HCT116 (cell line): ENCODE measurements at regions not wholly inside any gene's neighbourhood (a gene's known extent, or its start where the extent isn't known, plus 50 kb on each side); places are given as distances from the start of the nearest gene placed in this dataset.

ENCODE experiments used
- ATAC-seq: fragments of 200-7000 bp; cut with Tn5 transposase; 2 replicates; pipeline ENCODE4 v1.9.1; 2020; ENCODE audit warnings: mild to moderate bottlenecking, moderate library complexity
- BruUV-seq: library from RNA; stranded (reverse); fragments of 400-500 nt; replicated peaks from 2 replicates; lab custom pipeline; 2021; lab: Mats Ljungman, UMichigan
- CTCF ChIA-PET: fragments of 300-600 bp; sonication (Branson Sonifier 250); formaldehyde crosslinking; loops from one replicate; lab custom pipeline; 2021; ENCODE audit warnings: antibody characterized with exemption; lab: Charles Lee
- POLR2A ChIA-PET: fragments of 300-600, 350-600 bp; sonication (Branson Sonifier 250); formaldehyde crosslinking; loops from one replicate; lab custom pipeline; 2021; ENCODE audit warnings: antibody characterized with exemption; lab: Charles Lee
- RAD21 ChIA-PET, 2 experiments: fragments of 300-600 bp; sonication (Branson Sonifier 250); formaldehyde crosslinking; loops; one replicate each; lab custom pipeline; 2023; ENCODE audit warnings: low total read pairs in 2 of 2; ENCODE audit not compliant: uncharacterized antibody in 2 of 2, unreplicated experiment in 2 of 2, low non-redundant PET in 1 of 2; lab: Charles Lee
- DNase-seq: peaks from one replicate; pipeline ENCODE4 v3.0.0-alpha.2; 2010; ENCODE audit warnings: low read depth, low spot score
- H2AFZ ChIP-seq: fragments of 200-600 bp; shearing (Covaris generic), sonication (generic); 2 replicates; pipeline ENCODE4 v1.6.1; 2017; ENCODE audit warnings: low read depth, mixed run types, mixed read lengths, antibody characterized with exemption, low read length; ENCODE audit not compliant: poor library complexity, severe bottlenecking
- H3K27ac ChIP-seq: 2 replicates; pipeline ENCODE4 v1.5.1; 2012; ENCODE audit warnings: low read depth, low read length
- H3K27me3 ChIP-seq: fragments of 200-600 bp; sonication (generic); 2 replicates; pipeline ENCODE4 v1.6.1; 2016; ENCODE audit warnings: mixed run types, low read length, mixed read lengths; ENCODE audit not compliant: insufficient read depth
- H3K36me3 ChIP-seq, 2 experiments: fragments of 200-500 bp in 1 of 2; fragments of 200-600 bp in 1 of 2; sonication (Bioruptor generic) in 1 of 2; sonication (generic) in 1 of 2; 2 replicates each; pipeline versions ENCODE4 v1.5.1 to v1.6.1; 2014 to 2016; ENCODE audit warnings: low read length in 2 of 2, inconsistent platforms in 1 of 2, mixed read lengths in 1 of 2, mixed run types in 1 of 2; ENCODE audit not compliant: insufficient read depth in 2 of 2, control insufficient read depth in 1 of 2
- H3K4me1 ChIP-seq, 2 experiments: fragments of 200-600 bp in 1 of 2; sonication (generic) in 1 of 2; 2 replicates each; pipeline versions ENCODE4 v1.5.1 to v1.6.1; 2012 to 2017; ENCODE audit warnings: low read length in 2 of 2, inconsistent platforms in 1 of 2, mild to moderate bottlenecking in 1 of 2, mixed read lengths in 1 of 2, mixed run types in 1 of 2, moderate library complexity in 1 of 2; ENCODE audit not compliant: insufficient read depth in 2 of 2, control insufficient read depth in 1 of 2
- H3K4me2 ChIP-seq: fragments of 200-600 bp; sonication (generic); 2 replicates; pipeline ENCODE4 v1.6.1; 2017; ENCODE audit warnings: mixed run types, low read length, mixed read lengths
- H3K4me3 ChIP-seq, 2 experiments: fragments of 200-600 bp in 1 of 2; sonication (generic) in 1 of 2; replicated peaks in 1 of 2; 2 replicates each; pipeline ENCODE4 v1.5.1; 2011 to 2016; ENCODE audit warnings: low read length in 2 of 2, control low read depth in 1 of 2, low read depth in 1 of 2, mild to moderate bottlenecking in 1 of 2, mixed read lengths in 1 of 2, mixed run types in 1 of 2
- H3K79me2 ChIP-seq: fragments of 200-600 bp; sonication (generic); 2 replicates; pipeline ENCODE4 v1.6.1; 2017; ENCODE audit warnings: mild to moderate bottlenecking, mixed run types, low read length, moderate library complexity, mixed read lengths; ENCODE audit not compliant: insufficient read depth
- H3K9ac ChIP-seq: fragments of 200-600 bp; sonication (generic); 2 replicates; pipeline ENCODE4 v1.6.1; 2016; ENCODE audit warnings: low read length, mixed read lengths
- H3K9me2 ChIP-seq: fragments of 200-600 bp; sonication (generic), shearing (Covaris generic); 2 replicates; pipeline ENCODE4 v1.6.1; 2017; ENCODE audit warnings: mixed run types, mild to moderate bottlenecking, moderate library complexity; ENCODE audit not compliant: insufficient read depth
- H3K9me3 ChIP-seq, 2 experiments: fragments of 200-500 bp in 1 of 2; fragments of 200-600 bp in 1 of 2; sonication (Bioruptor generic) in 1 of 2; sonication (generic) in 1 of 2; 2 replicates each; pipeline ENCODE4 v1.6.1; 2014 to 2017; ENCODE audit warnings: low read length in 2 of 2, mixed read lengths in 2 of 2, inconsistent platforms in 1 of 2, low read depth in 1 of 2, mild to moderate bottlenecking in 1 of 2, mixed run types in 1 of 2, moderate library complexity in 1 of 2; ENCODE audit not compliant: control insufficient read depth in 1 of 2, insufficient read depth in 1 of 2
- H4K20me1 ChIP-seq: fragments of 200-600 bp; sonication (generic), shearing (Covaris generic); 2 replicates; pipeline ENCODE4 v1.6.1; 2017; ENCODE audit warnings: mixed run types, mild to moderate bottlenecking, moderate library complexity; ENCODE audit not compliant: insufficient read depth
- ATF3 ChIP-seq: IDR thresholded peaks from 2 replicates; pipeline ENCODE4 v1.6.1; 2012
- CBX3 ChIP-seq: IDR thresholded peaks from 2 replicates; pipeline ENCODE4 v1.6.1; 2012; ENCODE audit warnings: low read depth
- CEBPB ChIP-seq: IDR thresholded peaks from 2 replicates; pipeline ENCODE4 v1.6.1; 2012; ENCODE audit warnings: low read depth
- EGR1 ChIP-seq: IDR thresholded peaks from 2 replicates; pipeline ENCODE4 v1.6.1; 2012; ENCODE audit warnings: low read depth
- ELF1 ChIP-seq: IDR thresholded peaks from 2 replicates; pipeline ENCODE4 v1.6.1; 2012; ENCODE audit warnings: low read depth, borderline replicate concordance
- EZH2 ChIP-seq: fragments of 200-600 bp; sonication (generic); IDR thresholded peaks from 2 replicates; pipeline ENCODE4 v1.6.1; 2017; ENCODE audit warnings: antibody characterized with exemption, mixed run types
- JUND ChIP-seq: IDR thresholded peaks from 2 replicates; pipeline ENCODE4 v1.6.1; 2012
- MAX ChIP-seq: IDR thresholded peaks from 2 replicates; pipeline ENCODE4 v1.6.1; 2012
- POLR2A ChIP-seq: IDR thresholded peaks from 2 replicates; pipeline ENCODE4 v1.7.0; 2011; ENCODE audit warnings: borderline replicate concordance; ENCODE audit not compliant: insufficient read depth, insufficient read length; ENCODE audit errors: extremely low read depth
- POLR2AphosphoS5 ChIP-seq: IDR thresholded peaks from 2 replicates; pipeline ENCODE4 v1.6.1; 2011; ENCODE audit warnings: mild to moderate bottlenecking, low read depth, low read length, moderate library complexity
- RAD21 ChIP-seq: IDR thresholded peaks from 2 replicates; pipeline ENCODE4 v1.6.1; 2012; ENCODE audit warnings: low read depth, mild to moderate bottlenecking
- REST ChIP-seq: IDR thresholded peaks from 2 replicates; pipeline ENCODE4 v1.6.1; 2012; ENCODE audit warnings: low read depth
- SIN3A ChIP-seq: IDR thresholded peaks from 2 replicates; pipeline ENCODE4 v1.6.1; 2012; ENCODE audit warnings: low read depth
- SP1 ChIP-seq: IDR thresholded peaks from 2 replicates; pipeline ENCODE4 v1.6.1; 2012; ENCODE audit warnings: low read depth
- SRF ChIP-seq: IDR thresholded peaks from 2 replicates; pipeline ENCODE4 v1.6.1; 2012; ENCODE audit warnings: low read depth
- TCF7L2 ChIP-seq: IDR thresholded peaks from 2 replicates; pipeline ENCODE4 v1.7.0; 2011; ENCODE audit warnings: borderline replicate concordance, inconsistent platforms; ENCODE audit not compliant: insufficient read depth, insufficient read length; ENCODE audit errors: extremely low read depth
- YY1 ChIP-seq: IDR thresholded peaks from 2 replicates; pipeline ENCODE4 v1.6.1; 2011; ENCODE audit warnings: low read length, low read depth, moderate library complexity, mild to moderate bottlenecking; ENCODE audit not compliant: insufficient replicate concordance; ENCODE audit errors: extremely low read depth
- ZFX ChIP-seq: fragments of 450-650 bp; IDR thresholded peaks from 2 replicates; pipeline ENCODE4 v1.6.1; 2017
- ZNF274 ChIP-seq: fragments of 200-500 bp; sonication (Bioruptor generic); IDR thresholded peaks from 2 replicates; pipeline ENCODE4 v1.6.1; 2014; ENCODE audit warnings: mild to moderate bottlenecking, low read depth, low read length, inconsistent platforms
- intact Hi-C: fragments of 100-400 bp; cut with micrococcal nuclease; formaldehyde crosslinking; loops from 2 replicates; pipeline ENCODE4 v1.10.0; 2022
- TF ChIP-seq, protein P1 (sequence below): IDR thresholded peaks from 2 replicates; pipeline ENCODE4 v1.6.1; 2011; ENCODE audit warnings: mild to moderate bottlenecking, low read length, moderate library complexity; ENCODE audit not compliant: insufficient replicate concordance; ENCODE audit errors: extremely low read depth

- intact Hi-C loops = no loop called here
- Histone ChIP-seq H3K36me3 (no peaks in the 10 kb centered on the region), H3K27ac (no peak overlapping the region), H3K27me3 (no peaks in the 10 kb centered on the region), H3K9ac (no peak overlapping the region), H3K79me2 (no peaks in the 10 kb centered on the region), H3K4me1 (no peaks in the 10 kb centered on the region), H4K20me1 (no peaks in the 10 kb centered on the region), H3K9me3 (peaks cover 6 to 13% of the 10 kb centered on the region in 2 experiments; a peak in 2 of 4 replicates), H2AFZ (no peak overlapping the region), H3K9me2 (no peaks in the 10 kb centered on the region), H3K4me2 (no peak overlapping the region), H3K4me3 (no peak overlapping the region)
- no peak for TF ChIP-seq SIN3A
- no peak for TF ChIP-seq CBX3
- no peak for TF ChIP-seq YY1
- no peak for TF ChIP-seq EGR1
- TF ChIP-seq EZH2 = no peak
- no peak for TF ChIP-seq POLR2AphosphoS5
- no peak for TF ChIP-seq CEBPB
- TF ChIP-seq SP1 = no peak
- no peak for TF ChIP-seq SRF
- TF ChIP-seq, protein P1, sequence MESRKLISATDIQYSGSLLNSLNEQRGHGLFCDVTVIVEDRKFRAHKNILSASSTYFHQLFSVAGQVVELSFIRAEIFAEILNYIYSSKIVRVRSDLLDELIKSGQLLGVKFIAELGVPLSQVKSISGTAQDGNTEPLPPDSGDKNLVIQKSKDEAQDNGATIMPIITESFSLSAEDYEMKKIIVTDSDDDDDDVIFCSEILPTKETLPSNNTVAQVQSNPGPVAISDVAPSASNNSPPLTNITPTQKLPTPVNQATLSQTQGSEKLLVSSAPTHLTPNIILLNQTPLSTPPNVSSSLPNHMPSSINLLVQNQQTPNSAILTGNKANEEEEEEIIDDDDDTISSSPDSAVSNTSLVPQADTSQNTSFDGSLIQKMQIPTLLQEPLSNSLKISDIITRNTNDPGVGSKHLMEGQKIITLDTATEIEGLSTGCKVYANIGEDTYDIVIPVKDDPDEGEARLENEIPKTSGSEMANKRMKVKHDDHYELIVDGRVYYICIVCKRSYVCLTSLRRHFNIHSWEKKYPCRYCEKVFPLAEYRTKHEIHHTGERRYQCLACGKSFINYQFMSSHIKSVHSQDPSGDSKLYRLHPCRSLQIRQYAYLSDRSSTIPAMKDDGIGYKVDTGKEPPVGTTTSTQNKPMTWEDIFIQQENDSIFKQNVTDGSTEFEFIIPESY = no peak
- no peak for TF ChIP-seq JUND
- no peak for TF ChIP-seq ZNF274
- TF ChIP-seq TCF7L2 = no peak
- no peak for TF ChIP-seq RAD21
- TF ChIP-seq MAX = no peak
- TF ChIP-seq REST = no peak
- no peak for TF ChIP-seq ATF3
- no peak for TF ChIP-seq POLR2A
- no peak for TF ChIP-seq ZFX
- TF ChIP-seq ELF1 = no peak
- DNase-seq (no peak), ATAC-seq (no peak)
- ChIA-PET CTCF (no interaction called here), POLR2A (no interaction called here), RAD21 (no interaction called here)
- BruUV-seq = no TSS peak
Observed at GRCh38 chr3:86618706-86619105, 372.2 kb downstream of the VGLL3 start.
